Endothelial cell of umbilical vein (primary cell): ENCODE measurements at regions not wholly inside any gene's neighbourhood (a gene's known extent, or its start where the extent isn't known, plus 50 kb on each side); places are given as distances from the start of the nearest gene placed in this dataset.

Source experiments
- CTCF ChIP-seq, 2 donors: IDR thresholded peaks; 1 replicate in 1 of 2; 2 replicates in 1 of 2; pipeline ENCODE4 v1.5.1; 2011; ENCODE audit warnings: low read length in 2 of 2, mild to moderate bottlenecking in 2 of 2, moderate library complexity in 2 of 2, control low read depth in 1 of 2, inconsistent platforms in 1 of 2, low read depth in 1 of 2; ENCODE audit not compliant: insufficient read depth in 1 of 2; ENCODE audit errors: extremely low read depth in 1 of 2
- POLR2A ChIP-seq: IDR thresholded peaks from 2 replicates; pipeline ENCODE4 v1.6.1; 2012; ENCODE audit warnings: low read depth, mild to moderate bottlenecking, control low read depth, low read length
- POLR2AphosphoS5 ChIP-seq: IDR thresholded peaks from 2 replicates; pipeline ENCODE4 v1.6.1; 2012; ENCODE audit warnings: low read depth, mild to moderate bottlenecking, control low read depth, low read length, moderate library complexity; ENCODE audit not compliant: insufficient read depth

- TF ChIP-seq CTCF (IDR thresholded peaks at IDR 0.05; ENCODE audit: extremely low read depth in 1 of 2, insufficient read depth in 1 of 2, low read depth in 1 of 2, low read length in 2 of 2) (no peak), POLR2A (no peak), POLR2AphosphoS5 (no peak)
These were observed 141.7 kb upstream of the GPC1 start for GRCh38 chr2:240293557-240294461.
